Testis (tissue), 2 donors: ENCODE measurements at regions not wholly inside any gene's neighbourhood (a gene's known extent, or its start where the extent isn't known, plus 50 kb on each side); places are given as distances from the start of the nearest gene placed in this dataset.

Experiments
- DNase-seq: peaks from one replicate; pipeline ENCODE4 v3.0.0-alpha.2; 2019
- H3K27ac ChIP-seq, 2 donors: fragments of 200-600 bp; sonication (generic); one replicate each; pipeline ENCODE4 v1.5.1; 2019
- H3K27me3 ChIP-seq: fragments of 200-600 bp; sonication (generic); one replicate; pipeline ENCODE4 v1.5.1; 2019
- H3K36me3 ChIP-seq: fragments of 200-600 bp; sonication (generic); one replicate; pipeline ENCODE4 v1.5.1; 2017; ENCODE audit warnings: low read depth; ENCODE audit errors: missing control alignments
- H3K4me1 ChIP-seq: fragments of 200-600 bp; sonication (generic); one replicate; pipeline ENCODE4 v1.5.1; 2019
- H3K4me3 ChIP-seq, 2 donors: fragments of 200-600 bp; sonication (generic); one replicate each; pipeline ENCODE4 v1.5.1; 2017 to 2019
- H3K9me3 ChIP-seq: fragments of 200-600 bp; sonication (generic); one replicate; pipeline ENCODE4 v1.5.1; 2017
- POLR2A ChIP-seq: fragments of 450-650 bp; IDR thresholded peaks from one replicate; pipeline ENCODE4 v1.6.1; 2017; ENCODE audit warnings: antibody characterized with exemption, mild to moderate bottlenecking, moderate library complexity
- WGBS, 2 donors: methylation state at CpG; one replicate each; pipeline ENCODE4 v1.1.5; 2018; 5-methylcytosine and 5-hydroxymethylcytosine counted together
- intact Hi-C: fragments of 100-400 bp; cut with DNase I; formaldehyde crosslinking; loops from one replicate; pipeline ENCODE4 v1.15.1; 2023; ENCODE audit warnings: low total_unique reads
- TF ChIP-seq, protein P1 (sequence below), 3 experiments: fragments of 450-650 bp in 2 of 3; fragments of 200-600 bp in 1 of 3; sonication (generic) in 1 of 3; IDR thresholded peaks; one replicate each; pipeline ENCODE4 v1.5.1; 2016 to 2019; ENCODE audit warnings: antibody characterized with exemption in 3 of 3, mild to moderate bottlenecking in 2 of 3, moderate library complexity in 1 of 3

DNA sequence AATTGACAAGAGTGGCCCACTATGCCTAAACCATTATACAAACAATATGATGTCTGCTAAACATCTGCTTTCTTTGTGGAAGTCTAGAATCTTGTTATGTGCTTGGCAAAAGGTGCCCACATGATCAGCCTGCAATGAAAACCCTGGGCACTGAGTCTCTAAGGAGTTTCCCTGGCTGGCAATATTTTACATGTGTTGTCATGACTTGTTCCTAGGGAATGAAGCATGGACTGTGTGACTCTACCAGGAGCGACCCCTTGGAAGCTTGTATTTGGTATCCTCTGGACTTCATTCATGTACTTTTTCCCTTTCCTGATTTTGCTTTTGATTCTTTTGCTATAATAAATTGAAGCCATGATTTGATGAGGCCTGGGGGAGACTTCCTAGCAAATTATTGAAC lies 324.9 kb downstream of the HHIPL2 start:
- WGBS, 2 donors = 90 to 100% methylated on average over 1 of the region's 1 CpG
- Histone ChIP-seq H3K27ac (no peak overlapping the region), H3K36me3 (no peaks in the 10 kb centered on the region), H3K9me3 (no peaks in the 10 kb centered on the region), H3K4me1 (no peaks in the 10 kb centered on the region), H3K27me3 (no peaks in the 10 kb centered on the region), H3K4me3 (no peak overlapping the region)
- no peak for DNase-seq
- TF ChIP-seq, protein P1, sequence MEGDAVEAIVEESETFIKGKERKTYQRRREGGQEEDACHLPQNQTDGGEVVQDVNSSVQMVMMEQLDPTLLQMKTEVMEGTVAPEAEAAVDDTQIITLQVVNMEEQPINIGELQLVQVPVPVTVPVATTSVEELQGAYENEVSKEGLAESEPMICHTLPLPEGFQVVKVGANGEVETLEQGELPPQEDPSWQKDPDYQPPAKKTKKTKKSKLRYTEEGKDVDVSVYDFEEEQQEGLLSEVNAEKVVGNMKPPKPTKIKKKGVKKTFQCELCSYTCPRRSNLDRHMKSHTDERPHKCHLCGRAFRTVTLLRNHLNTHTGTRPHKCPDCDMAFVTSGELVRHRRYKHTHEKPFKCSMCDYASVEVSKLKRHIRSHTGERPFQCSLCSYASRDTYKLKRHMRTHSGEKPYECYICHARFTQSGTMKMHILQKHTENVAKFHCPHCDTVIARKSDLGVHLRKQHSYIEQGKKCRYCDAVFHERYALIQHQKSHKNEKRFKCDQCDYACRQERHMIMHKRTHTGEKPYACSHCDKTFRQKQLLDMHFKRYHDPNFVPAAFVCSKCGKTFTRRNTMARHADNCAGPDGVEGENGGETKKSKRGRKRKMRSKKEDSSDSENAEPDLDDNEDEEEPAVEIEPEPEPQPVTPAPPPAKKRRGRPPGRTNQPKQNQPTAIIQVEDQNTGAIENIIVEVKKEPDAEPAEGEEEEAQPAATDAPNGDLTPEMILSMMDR (IDR thresholded peaks at IDR 0.05) = no peak
- TF ChIP-seq POLR2A = no peak
- intact Hi-C loops = no loop called here

DNA sequence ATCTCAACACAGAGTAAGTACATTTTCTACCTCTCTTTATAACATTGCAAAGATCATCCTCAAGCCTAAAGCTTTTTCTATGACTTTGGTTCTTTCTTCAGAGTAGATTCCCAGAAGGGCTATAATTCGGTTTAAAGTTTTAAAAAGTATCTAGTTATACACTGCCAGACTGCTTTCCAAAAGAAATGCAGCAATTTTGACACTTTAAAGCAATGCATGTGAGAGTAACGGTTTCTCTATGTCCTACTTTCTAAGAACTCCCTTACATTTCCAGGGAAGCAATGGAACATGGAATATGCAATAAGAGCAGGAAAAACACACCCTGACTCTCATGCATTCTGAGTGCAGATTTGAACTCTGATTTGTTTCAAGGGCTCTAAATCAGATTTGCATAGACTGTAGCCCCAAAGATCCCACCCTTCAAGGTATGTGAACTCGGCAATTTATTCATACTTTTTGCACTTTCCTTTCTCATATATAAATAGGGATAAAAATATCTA lies 331.6 kb downstream of the HHIPL2 start:
- no peaks in the 10 kb centered on the region for H3K36me3 ChIP-seq
- no peaks in the 10 kb centered on the region for H3K4me1 ChIP-seq
- no peak overlapping the region for H3K4me3 ChIP-seq
- H3K27me3 ChIP-seq = no peaks in the 10 kb centered on the region
- H3K9me3 ChIP-seq = no peaks in the 10 kb centered on the region
- intact Hi-C loops = no loop called here
- TF ChIP-seq POLR2A = no peak
- WGBS, 2 donors = 50 to 68% methylated on average over 3 of the region's 3 CpGs
- no peak overlapping the region for H3K27ac ChIP-seq
- no peak for DNase-seq

DNA sequence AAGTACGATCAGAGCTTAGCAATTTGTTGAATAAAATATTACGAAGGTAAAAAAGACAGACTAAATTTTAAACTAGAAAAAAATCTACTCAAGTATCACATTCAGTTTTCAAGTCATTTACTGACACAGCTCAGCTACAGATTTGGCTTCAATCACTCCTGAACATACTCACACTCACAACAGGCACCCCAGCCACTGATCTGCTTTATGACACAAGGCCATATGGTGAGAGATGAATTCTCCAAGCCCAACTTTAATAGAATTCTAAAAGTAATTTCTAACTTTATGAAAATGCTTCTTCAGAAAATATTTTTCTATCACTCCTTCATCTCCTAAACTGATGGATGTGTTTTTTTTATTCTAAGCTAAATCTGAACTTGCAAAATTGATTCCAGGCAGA lies 337.1 kb downstream of the HHIPL2 start:
- Histone ChIP-seq H3K4me3 (no peak overlapping the region), H3K9me3 (no peaks in the 10 kb centered on the region), H3K36me3 (no peaks in the 10 kb centered on the region), H3K4me1 (no peaks in the 10 kb centered on the region), H3K27me3 (no peaks in the 10 kb centered on the region), H3K27ac (no peak overlapping the region)
- DNase-seq = no peak
- intact Hi-C loops = no loop called here
- WGBS, 2 donors = 91 to 94% methylated on average over 2 of the region's 2 CpGs
- no peak for TF ChIP-seq POLR2A
- TF ChIP-seq, protein P1 (IDR thresholded peaks at IDR 0.05) = no peak

DNA sequence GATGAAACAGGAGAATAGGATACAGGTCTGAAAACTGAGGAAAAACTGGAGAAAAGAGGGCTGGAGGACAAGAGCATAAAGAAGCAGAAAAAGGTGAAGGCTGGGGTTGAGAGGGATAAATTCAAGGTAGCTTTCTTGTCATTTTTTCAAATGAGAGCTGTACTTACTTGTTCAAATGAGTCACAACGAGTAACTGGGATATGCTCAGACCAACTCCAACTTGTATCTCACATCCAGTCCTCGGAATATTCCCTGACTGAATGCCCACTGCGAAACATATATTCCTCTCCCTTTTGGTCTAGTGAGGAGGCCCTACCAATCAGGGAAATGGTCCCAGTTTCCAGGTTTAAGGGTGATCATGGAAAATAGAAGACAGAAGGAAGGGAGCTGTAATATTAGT lies 343.4 kb downstream of the HHIPL2 start:
- intact Hi-C loops = no loop called here

DNA sequence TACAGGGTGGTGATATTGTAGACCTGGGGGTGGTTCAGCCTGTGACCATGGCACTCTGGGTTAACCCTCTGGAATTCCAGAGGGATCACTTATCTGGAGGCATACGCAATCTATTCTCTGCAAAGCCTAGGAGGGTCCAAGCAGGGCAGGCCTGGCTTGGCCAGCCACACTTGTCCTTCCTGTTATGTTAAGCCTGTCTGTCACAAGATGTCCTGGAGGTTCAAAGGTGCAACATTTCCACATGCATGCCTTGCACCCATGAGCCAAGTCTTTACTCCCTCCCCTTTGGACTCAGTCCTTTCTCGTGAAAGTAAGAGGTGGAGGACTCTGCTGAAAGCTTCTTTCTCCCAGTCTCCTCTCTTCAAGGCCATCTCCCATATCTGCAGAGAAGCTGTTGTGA lies 345.1 kb downstream of the HHIPL2 start:
- no peak for DNase-seq
- no peaks in the 10 kb centered on the region for H3K4me1 ChIP-seq
- no peak overlapping the region for H3K4me3 ChIP-seq
- 50 to 56% methylated on average over 2 of the region's 2 CpGs for WGBS, 2 donors
- intact Hi-C loops = no loop called here
- no peak overlapping the region for H3K27ac ChIP-seq
- H3K27me3 ChIP-seq = no peaks in the 10 kb centered on the region
- TF ChIP-seq POLR2A = no peak
- TF ChIP-seq, protein P1 (IDR thresholded peaks at IDR 0.05) = no peak
- no peaks in the 10 kb centered on the region for H3K36me3 ChIP-seq
- no peaks in the 10 kb centered on the region for H3K9me3 ChIP-seq

More for the DNA sequence above, 343.4 kb downstream of the HHIPL2 start:
- TF ChIP-seq POLR2A = no peak
- TF ChIP-seq, protein P1 (IDR thresholded peaks at IDR 0.05) = no peak
- Histone ChIP-seq H3K36me3 (no peaks in the 10 kb centered on the region), H3K27me3 (no peaks in the 10 kb centered on the region), H3K27ac (no peak overlapping the region), H3K4me3 (no peak overlapping the region), H3K4me1 (no peaks in the 10 kb centered on the region), H3K9me3 (no peaks in the 10 kb centered on the region)
- WGBS, 2 donors = 90 to 92% methylated on average over 3 of the region's 3 CpGs
- DNase-seq = no peak
